ENCODE measurements at regions not wholly inside any gene's neighbourhood (a gene's known extent, or its start where the extent isn't known, plus 50 kb on each side); places are given as distances from the start of the nearest gene placed in this dataset.

DNA sequence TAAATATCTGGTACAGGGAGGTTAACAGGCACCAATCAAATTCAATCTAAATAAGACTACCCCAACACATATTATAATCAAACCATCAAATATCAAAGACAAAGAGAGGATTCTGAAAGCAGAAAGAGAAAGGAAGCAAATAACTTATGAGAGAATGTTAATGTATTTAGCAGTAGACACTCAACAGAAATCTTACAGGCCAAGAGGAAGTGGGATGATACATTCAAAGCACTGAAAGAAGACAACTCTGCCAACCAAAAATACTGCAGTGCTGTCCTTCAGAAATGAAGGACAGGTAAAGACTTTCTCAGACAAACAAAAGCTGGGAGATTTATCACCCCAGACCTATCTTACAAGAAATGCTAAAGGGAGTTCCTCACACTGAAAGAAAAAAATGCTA is 95.9 kb upstream of the PTHLH start:
- no peak overlapping the region for H3K4me3 Mint-ChIP-seq
- no peak for DNase-seq (ENCODE audit: low spot score in 2 of 2, unreplicated experiment in 2 of 2)
- H3K27ac Mint-ChIP-seq, result no peak overlapping the region
- peaks cover 29% of the 10 kb centered on the region for H3K36me3 Mint-ChIP-seq
- H3K4me1 Mint-ChIP-seq, result peaks cover 37% of the 10 kb centered on the region
- TF ChIP-seq, protein P1, sequence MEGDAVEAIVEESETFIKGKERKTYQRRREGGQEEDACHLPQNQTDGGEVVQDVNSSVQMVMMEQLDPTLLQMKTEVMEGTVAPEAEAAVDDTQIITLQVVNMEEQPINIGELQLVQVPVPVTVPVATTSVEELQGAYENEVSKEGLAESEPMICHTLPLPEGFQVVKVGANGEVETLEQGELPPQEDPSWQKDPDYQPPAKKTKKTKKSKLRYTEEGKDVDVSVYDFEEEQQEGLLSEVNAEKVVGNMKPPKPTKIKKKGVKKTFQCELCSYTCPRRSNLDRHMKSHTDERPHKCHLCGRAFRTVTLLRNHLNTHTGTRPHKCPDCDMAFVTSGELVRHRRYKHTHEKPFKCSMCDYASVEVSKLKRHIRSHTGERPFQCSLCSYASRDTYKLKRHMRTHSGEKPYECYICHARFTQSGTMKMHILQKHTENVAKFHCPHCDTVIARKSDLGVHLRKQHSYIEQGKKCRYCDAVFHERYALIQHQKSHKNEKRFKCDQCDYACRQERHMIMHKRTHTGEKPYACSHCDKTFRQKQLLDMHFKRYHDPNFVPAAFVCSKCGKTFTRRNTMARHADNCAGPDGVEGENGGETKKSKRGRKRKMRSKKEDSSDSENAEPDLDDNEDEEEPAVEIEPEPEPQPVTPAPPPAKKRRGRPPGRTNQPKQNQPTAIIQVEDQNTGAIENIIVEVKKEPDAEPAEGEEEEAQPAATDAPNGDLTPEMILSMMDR (IDR thresholded peaks at IDR 0.05; ENCODE audit: unreplicated experiment), result no peak
- peaks cover 45% of the 10 kb centered on the region for H3K9me3 Mint-ChIP-seq
- H3K27me3 Mint-ChIP-seq (ENCODE audit: low read depth), result no peaks in the 10 kb centered on the region

DNA sequence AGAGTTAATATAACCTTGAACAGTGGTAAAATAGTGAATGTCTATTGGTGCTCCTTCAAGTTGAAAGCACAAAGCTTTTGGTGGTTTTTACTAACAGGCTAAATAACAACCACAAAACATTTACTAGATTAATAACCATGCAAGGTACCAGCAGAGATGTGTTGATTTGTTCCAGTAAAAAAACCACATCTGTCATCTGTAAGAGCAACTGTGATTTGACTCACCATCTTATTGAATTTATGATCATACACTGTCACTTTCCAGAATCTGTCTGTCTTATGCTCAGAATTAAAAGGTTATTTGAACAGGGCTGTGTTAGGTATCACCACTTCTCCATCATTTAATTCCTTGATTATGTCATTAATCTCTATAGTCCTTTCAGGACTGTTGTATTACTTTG is 107.0 kb upstream of the PTHLH start:
- Mint-ChIP-seq H3K27ac (no peak overlapping the region), H3K9me3 (peaks cover 29% of the 10 kb centered on the region), H3K27me3 (ENCODE audit: low read depth) (no peaks in the 10 kb centered on the region), H3K4me3 (no peak overlapping the region), H3K4me1 (peaks cover 6% of the 10 kb centered on the region), H3K36me3 (peaks cover 12% of the 10 kb centered on the region)
- DNase-seq (ENCODE audit: low spot score in 2 of 2, unreplicated experiment in 2 of 2), result no peak
- TF ChIP-seq, protein P1 (IDR thresholded peaks at IDR 0.05; ENCODE audit: unreplicated experiment), result no peak

DNA sequence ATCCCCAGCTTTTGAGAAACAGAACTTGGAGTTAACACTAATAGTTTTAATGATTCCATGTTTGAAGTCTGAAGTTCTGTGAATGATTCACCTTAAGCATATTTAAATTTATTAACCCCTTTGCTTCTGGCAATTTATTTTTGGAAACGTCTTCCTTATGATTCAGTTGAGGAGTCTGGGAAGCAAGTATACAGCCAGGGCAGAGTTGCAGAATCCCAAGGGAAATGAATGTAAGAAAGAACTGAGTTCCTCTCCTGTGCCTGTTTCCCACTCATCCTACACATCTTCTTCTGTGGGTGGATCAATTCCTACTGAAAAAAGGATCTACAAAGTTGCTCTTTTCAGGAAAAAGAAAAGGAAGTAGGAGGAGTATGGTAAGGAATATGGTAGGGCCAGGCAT is 108.2 kb upstream of the CCDC91 start:
- Mint-ChIP-seq H3K27me3 (ENCODE audit: low read depth) (no peaks in the 10 kb centered on the region), H3K4me3 (no peak overlapping the region), H3K27ac (no peak overlapping the region), H3K36me3 (peaks cover under 1% of the 10 kb centered on the region), H3K4me1 (peaks cover 14% of the 10 kb centered on the region), H3K9me3 (peaks cover 16% of the 10 kb centered on the region)
- no peak for DNase-seq (ENCODE audit: low spot score in 2 of 2, unreplicated experiment in 2 of 2)
- TF ChIP-seq, protein P1 (IDR thresholded peaks at IDR 0.05; ENCODE audit: unreplicated experiment), result no peak

DNA sequence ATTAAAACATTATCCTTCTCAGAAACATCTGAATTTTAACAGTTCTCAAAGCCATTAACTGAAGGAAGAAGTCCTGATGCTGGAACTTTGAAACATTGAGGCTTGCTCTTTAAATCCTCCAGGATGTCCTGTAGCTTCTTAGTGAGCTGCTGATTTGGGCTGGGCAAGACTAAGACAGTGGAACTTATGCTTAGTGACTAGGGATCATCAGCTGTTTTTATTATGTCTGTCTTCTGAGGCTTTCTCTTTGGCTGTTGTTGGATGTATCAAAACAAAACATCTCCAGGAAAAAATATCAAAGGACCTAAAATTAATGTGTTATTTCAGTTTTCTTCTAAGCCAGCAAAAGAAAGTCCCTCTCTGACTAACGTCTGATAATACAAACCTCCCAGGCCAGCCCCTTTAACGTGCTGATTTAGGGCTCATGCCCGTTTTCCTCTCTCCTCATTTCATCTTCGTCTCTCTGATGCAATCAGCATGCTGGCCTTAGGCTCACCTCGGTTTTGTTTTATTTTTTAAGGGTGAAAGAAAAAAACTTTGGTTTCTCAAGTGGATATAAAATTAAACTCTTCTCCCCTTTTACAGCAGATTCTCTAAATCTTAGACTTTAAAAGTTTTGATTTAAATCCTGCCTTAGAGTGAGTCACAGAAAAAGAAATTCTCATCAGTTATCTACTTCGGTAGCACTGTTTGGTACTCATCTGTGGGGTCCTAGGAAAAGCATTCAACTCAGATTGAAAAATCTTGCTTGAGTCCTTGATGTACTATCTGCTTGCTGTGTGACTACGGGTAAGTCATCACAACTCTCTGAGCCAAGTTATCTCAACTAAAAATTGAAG is 106.2 kb upstream of the CCDC91 start:
- peaks cover 21% of the 10 kb centered on the region for H3K4me1 Mint-ChIP-seq
- peaks cover 4% of the 10 kb centered on the region for H3K9me3 Mint-ChIP-seq
- H3K27ac Mint-ChIP-seq, result no peak overlapping the region
- no peaks in the 10 kb centered on the region for H3K36me3 Mint-ChIP-seq
- TF ChIP-seq, protein P1 (IDR thresholded peaks at IDR 0.05; ENCODE audit: unreplicated experiment), result no peak
- DNase-seq (ENCODE audit: low spot score in 2 of 2, unreplicated experiment in 2 of 2), result no peak
- no peak overlapping the region for H3K4me3 Mint-ChIP-seq
- no peaks in the 10 kb centered on the region for H3K27me3 Mint-ChIP-seq (ENCODE audit: low read depth)

DNA sequence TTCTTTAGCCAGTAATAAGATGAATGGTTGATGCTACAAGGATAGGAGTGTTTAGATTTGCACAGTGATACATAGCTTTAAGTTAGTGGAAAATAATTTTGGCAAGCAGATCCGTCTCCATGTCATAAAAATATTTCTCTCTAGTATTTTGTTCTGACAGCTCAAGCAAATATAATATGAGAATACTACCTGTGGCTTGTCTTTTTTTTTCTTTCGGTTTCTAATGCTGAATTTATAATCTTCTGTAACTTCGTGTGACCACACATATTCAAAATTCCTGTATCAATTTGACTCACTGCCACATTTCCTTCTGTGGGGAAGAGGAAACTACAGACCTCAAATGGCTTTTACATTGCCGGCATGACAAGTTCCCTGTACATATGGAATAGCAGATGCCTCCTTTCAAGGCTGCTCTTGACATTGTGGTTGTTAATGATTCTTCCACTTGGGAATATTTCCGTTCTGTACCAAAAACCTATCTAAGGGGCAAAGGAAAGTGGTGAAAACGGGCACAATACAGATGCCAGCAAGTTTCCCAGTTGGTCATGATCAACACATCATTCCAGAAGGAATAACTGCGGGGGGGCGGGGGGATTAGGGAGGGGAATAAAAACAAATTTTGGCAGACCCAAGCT is 103.6 kb upstream of the CCDC91 start:
- H3K36me3 Mint-ChIP-seq, result no peaks in the 10 kb centered on the region
- no peaks in the 10 kb centered on the region for H3K27me3 Mint-ChIP-seq (ENCODE audit: low read depth)
- DNase-seq (ENCODE audit: low spot score in 2 of 2, unreplicated experiment in 2 of 2), result no peak
- H3K4me3 Mint-ChIP-seq, result no peak overlapping the region
- peaks cover 33% of the 10 kb centered on the region for H3K4me1 Mint-ChIP-seq
- TF ChIP-seq, protein P1 (IDR thresholded peaks at IDR 0.05; ENCODE audit: unreplicated experiment), result no peak
- H3K27ac Mint-ChIP-seq, result peak overlapping the region; percentile 22
- no peaks in the 10 kb centered on the region for H3K9me3 Mint-ChIP-seq

Data from mesothelial cell of epicardium (in vitro differentiated cells).